Mesendoderm (in vitro differentiated cells): ENCODE measurements at regions not wholly inside any gene's neighbourhood (a gene's known extent, or its start where the extent isn't known, plus 50 kb on each side); places are given as distances from the start of the nearest gene placed in this dataset.
"Not testable (repeated sequence)": the region's sequence is repeated elsewhere in the genome, so short reads cannot be mapped to it uniquely, and the experiment has no call there.

Source experiments
- DNase-seq: peaks from one replicate; pipeline ENCODE4 v3.0.0; 2013
- H2AK5ac ChIP-seq: 2 replicates; pipeline ENCODE4 v1.6.1; 2013; ENCODE audit warnings: low read length, inconsistent platforms
- H2BK120ac ChIP-seq: 2 replicates; pipeline ENCODE4 v1.6.1; 2013; ENCODE audit warnings: low read depth, mild to moderate bottlenecking, low read length, moderate library complexity, mixed read lengths
- H2BK15ac ChIP-seq: replicated peaks from 2 replicates; pipeline ENCODE4 v1.6.1; 2013; ENCODE audit warnings: low read depth, mild to moderate bottlenecking, moderate library complexity
- H2BK5ac ChIP-seq: 2 replicates; pipeline ENCODE4 v1.6.1; 2013; ENCODE audit warnings: low read length, inconsistent platforms
- H3K18ac ChIP-seq: 2 replicates; pipeline ENCODE4 v1.6.1; 2013; ENCODE audit warnings: mild to moderate bottlenecking, low read length, mixed read lengths
- H3K23ac ChIP-seq: one replicate; pipeline ENCODE4 v1.6.1; 2013; ENCODE audit warnings: low read length
- H3K27ac ChIP-seq: 2 replicates; pipeline ENCODE4 v1.5.1; 2013; ENCODE audit warnings: low read depth, mild to moderate bottlenecking, inconsistent platforms, low read length, moderate library complexity
- H3K27me3 ChIP-seq: 2 replicates; pipeline ENCODE4 v1.6.1; 2013; ENCODE audit warnings: low read length, control low read depth, mild to moderate bottlenecking, inconsistent platforms; ENCODE audit not compliant: insufficient read depth, poor library complexity
- H3K36me3 ChIP-seq: 2 replicates; pipeline ENCODE4 v1.6.1; 2013; ENCODE audit warnings: low read length, inconsistent platforms; ENCODE audit not compliant: control insufficient read depth, insufficient read depth
- H3K4ac ChIP-seq: one replicate; pipeline ENCODE4 v1.6.1; 2013; ENCODE audit warnings: low read depth, mild to moderate bottlenecking, low read length, moderate library complexity
- H3K4me1 ChIP-seq: 2 replicates; pipeline ENCODE4 v1.6.1; 2013; ENCODE audit warnings: low read depth, low read length, inconsistent platforms; ENCODE audit not compliant: control insufficient read depth
- H3K4me2 ChIP-seq: 2 replicates; pipeline ENCODE4 v1.6.1; 2013; ENCODE audit warnings: low read length
- H3K4me3 ChIP-seq: 2 replicates; pipeline ENCODE4 v1.5.1; 2013; ENCODE audit warnings: mild to moderate bottlenecking, low read length
- H3K56ac ChIP-seq: one replicate; pipeline ENCODE4 v1.6.1; 2013; ENCODE audit warnings: low read length
- H3K79me1 ChIP-seq: 2 replicates; pipeline ENCODE4 v1.6.1; 2013; ENCODE audit warnings: low read length, inconsistent platforms
- H3K79me2 ChIP-seq: 2 replicates; pipeline ENCODE4 v1.6.1; 2013; ENCODE audit warnings: mild to moderate bottlenecking, low read length; ENCODE audit not compliant: control insufficient read depth, insufficient read depth
- H3K9ac ChIP-seq: 2 replicates; pipeline ENCODE4 v1.6.1; 2013; ENCODE audit warnings: low read length, inconsistent platforms
- H4K5ac ChIP-seq: one replicate; pipeline ENCODE4 v1.6.1; 2013; ENCODE audit warnings: low read length
- H4K8ac ChIP-seq: one replicate; pipeline ENCODE4 v1.6.1; 2013; ENCODE audit warnings: low read depth, mild to moderate bottlenecking, control low read depth, low read length, moderate library complexity
- WGBS: extraction: QIAGEN DNeasy Blood & Tissue Kit; methylation state at CpG from one replicate; pipeline ENCODE4 v1.1.7; 2013; ENCODE audit warnings: low lambda C conversion rate, missing lambda C conversion rate; ENCODE audit not compliant: insufficient coverage; ENCODE audit errors: extremely low coverage; 5-methylcytosine and 5-hydroxymethylcytosine counted together

DNA sequence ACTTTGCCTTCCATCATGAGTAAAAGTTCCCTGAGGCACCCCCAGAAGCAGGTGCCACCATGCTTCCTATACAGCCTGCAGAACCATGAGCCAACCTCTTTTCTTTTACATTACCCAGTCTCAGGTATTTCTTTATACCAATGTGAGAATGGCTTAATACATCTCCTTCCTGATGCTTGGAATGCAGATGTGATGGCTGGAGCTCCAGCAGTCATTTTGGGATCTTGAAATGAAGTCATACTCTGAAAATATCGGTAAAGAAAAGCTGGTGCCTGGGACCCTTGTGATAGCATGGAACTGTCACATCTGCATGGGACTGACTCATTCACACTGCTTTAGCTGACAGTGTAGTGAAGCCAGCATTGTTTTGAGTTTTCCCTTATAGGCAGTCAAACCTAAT is 634.5 kb upstream of the NRP1 start:
- Histone ChIP-seq H3K79me2 (no peaks in the 10 kb centered on the region), H3K27me3 (no peaks in the 10 kb centered on the region), H2BK5ac (no peak overlapping the region), H3K4ac (no peak overlapping the region), H2BK120ac (no peak overlapping the region), H3K18ac (no peak overlapping the region), H3K4me2 (no peak overlapping the region), H3K23ac (no peak overlapping the region), H4K5ac (no peak overlapping the region), H2BK15ac (no peak overlapping the region), H3K27ac (no peak overlapping the region), H4K8ac (no peak overlapping the region), H2AK5ac (no peak overlapping the region), H3K4me3 (no peak overlapping the region), H3K9ac (no peak overlapping the region), H3K79me1 (no peaks in the 10 kb centered on the region), H3K56ac (no peak overlapping the region), H3K36me3 (no peaks in the 10 kb centered on the region), H3K4me1 (no peaks in the 10 kb centered on the region)
- WGBS = no CpG with 5 or more reads among the region's 1 CpG
- DNase-seq = no peak

DNA sequence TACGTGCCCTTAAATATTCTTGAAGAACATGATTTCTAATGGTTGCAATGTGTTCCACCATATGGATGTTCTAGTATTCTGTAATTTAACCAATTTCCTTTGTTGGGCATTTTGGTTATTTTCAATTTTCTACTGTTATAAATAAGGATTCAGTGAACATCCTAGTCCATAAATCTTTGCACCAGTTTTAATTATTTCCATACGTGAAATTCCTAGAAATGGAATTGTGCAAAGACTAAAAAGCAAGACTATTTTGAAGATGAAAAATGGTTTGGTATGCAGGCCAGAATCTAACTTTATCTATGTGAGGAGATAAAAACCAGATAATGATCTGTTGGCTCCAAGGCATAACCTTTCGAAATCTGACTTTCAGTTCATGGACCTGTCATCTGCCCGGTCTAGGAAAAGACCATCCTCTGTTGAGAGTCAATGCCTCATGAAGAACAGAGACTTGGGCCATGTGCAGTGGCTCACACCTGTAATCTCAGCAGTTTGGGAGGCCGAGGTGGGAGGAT is 633.2 kb upstream of the NRP1 start:
- no CpG with 5 or more reads among the region's 5 CpGs for WGBS
- no peak overlapping the region for H4K8ac ChIP-seq

DNA sequence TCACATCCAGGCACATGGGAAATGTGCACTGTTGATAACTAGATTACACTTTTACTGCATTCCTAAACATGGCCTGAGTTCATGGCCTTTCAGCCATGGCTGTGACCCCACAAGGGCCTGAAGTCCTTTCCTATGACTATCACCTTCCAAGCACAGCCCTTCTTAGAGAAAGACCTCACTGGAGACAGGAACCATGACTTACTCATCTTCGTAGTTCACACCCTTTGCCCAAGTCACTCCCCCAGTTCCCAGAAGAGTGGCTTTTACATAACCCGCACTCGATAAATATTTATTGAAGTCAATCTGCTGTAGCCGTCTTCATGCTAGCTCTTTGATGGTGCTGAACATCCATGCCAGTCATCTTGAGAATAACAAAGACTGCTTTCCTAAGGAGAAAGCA is 632.5 kb upstream of the NRP1 start:
- WGBS = no CpG with 5 or more reads among the region's 4 CpGs
- Histone ChIP-seq H3K79me1 (no peaks in the 10 kb centered on the region), H3K4me2 (no peak overlapping the region), H3K4me1 (no peaks in the 10 kb centered on the region), H3K79me2 (no peaks in the 10 kb centered on the region), H2AK5ac (no peak overlapping the region), H3K23ac (no peak overlapping the region), H2BK5ac (no peak overlapping the region), H3K4me3 (no peak overlapping the region), H3K27me3 (no peaks in the 10 kb centered on the region), H3K36me3 (no peaks in the 10 kb centered on the region), H2BK15ac (no peak overlapping the region), H2BK120ac (no peak overlapping the region), H3K18ac (no peak overlapping the region), H3K27ac (no peak overlapping the region), H3K56ac (no peak overlapping the region), H3K9ac (no peak overlapping the region), H3K4ac (no peak overlapping the region), H4K8ac (no peak overlapping the region), H4K5ac (no peak overlapping the region)
- DNase-seq = no peak

More for the DNA sequence above, 633.2 kb upstream of the NRP1 start:
- H3K4me1 ChIP-seq = no peaks in the 10 kb centered on the region
- no peak for DNase-seq
- H3K9ac ChIP-seq = no peak overlapping the region
- H3K4ac ChIP-seq = no peak overlapping the region
- no peaks in the 10 kb centered on the region for H3K79me2 ChIP-seq
- H3K18ac ChIP-seq = no peak overlapping the region
- no peaks in the 10 kb centered on the region for H3K79me1 ChIP-seq
- H3K23ac ChIP-seq = no peak overlapping the region
- no peak overlapping the region for H3K4me2 ChIP-seq
- no peak overlapping the region for H2BK5ac ChIP-seq
- no peak overlapping the region for H3K4me3 ChIP-seq
- no peak overlapping the region for H2AK5ac ChIP-seq
- H2BK15ac ChIP-seq = no peak overlapping the region
- H4K5ac ChIP-seq = no peak overlapping the region
- no peak overlapping the region for H2BK120ac ChIP-seq
- no peaks in the 10 kb centered on the region for H3K27me3 ChIP-seq
- no peaks in the 10 kb centered on the region for H3K36me3 ChIP-seq
- H3K56ac ChIP-seq = no peak overlapping the region
- H3K27ac ChIP-seq = no peak overlapping the region

DNA sequence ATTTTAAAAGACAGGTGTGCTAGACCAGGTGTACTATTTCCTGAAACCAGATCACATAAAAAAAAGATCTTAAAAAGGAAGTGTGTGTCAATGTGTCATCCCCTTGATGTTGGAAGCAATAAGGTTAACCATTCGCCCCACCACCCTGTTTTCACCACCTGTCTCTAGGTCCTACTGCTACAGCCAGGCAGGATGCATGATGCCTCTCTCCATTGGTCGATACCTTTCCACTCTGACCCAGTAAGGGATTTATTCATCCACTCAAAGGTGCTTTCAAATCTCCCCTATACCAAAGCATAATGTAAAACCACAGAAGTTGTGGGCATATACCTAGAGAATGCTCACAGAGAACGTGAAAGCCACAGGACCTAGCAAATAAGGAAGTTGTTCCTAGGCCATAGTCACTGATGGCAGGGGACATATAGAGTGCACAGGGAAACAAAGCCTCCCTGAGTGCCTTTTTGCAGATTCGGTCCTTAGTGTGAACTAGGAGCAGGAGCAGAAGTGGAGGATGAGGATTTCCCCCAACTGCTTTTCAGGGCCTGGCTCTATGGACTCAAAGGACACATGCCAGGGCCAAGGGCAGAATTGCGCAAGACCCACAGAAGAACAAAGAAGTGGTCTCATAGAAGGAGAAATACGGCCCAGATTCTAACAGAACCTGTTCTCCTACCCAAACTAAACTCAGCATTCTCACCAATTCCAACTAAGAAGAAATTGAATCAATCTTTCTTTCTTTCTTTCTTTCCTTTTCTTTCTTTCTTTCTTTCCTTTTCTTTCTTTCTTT is 631.5 kb upstream of the NRP1 start:
- no peaks in the 10 kb centered on the region for H3K4me1 ChIP-seq

DNA sequence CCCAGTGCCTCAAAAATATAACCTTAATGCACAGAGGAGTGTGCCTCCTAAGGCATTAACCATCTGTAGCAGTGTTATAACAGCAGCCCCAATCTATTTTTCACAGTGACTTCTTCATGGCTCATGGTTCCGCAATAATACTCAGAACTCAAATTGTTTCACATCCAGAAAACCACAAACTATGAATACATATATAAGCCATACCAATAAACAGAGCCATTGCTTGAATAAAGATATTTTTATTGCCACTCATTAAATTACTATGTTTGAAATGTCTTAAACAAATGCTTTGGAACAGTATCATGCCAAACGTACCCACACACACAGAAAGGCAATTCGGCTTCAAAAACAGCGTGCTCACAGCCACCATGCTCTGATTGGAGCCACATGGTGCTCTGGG is 629.3 kb upstream of the NRP1 start:
- Histone ChIP-seq H3K27ac (no peak overlapping the region), H4K5ac (no peak overlapping the region), H3K4ac (no peak overlapping the region), H2BK120ac (no peak overlapping the region), H3K56ac (no peak overlapping the region), H3K4me1 (no peaks in the 10 kb centered on the region), H3K4me3 (no peak overlapping the region), H2AK5ac (no peak overlapping the region), H3K27me3 (no peaks in the 10 kb centered on the region), H3K4me2 (no peak overlapping the region), H4K8ac (no peak overlapping the region), H3K79me1 (no peaks in the 10 kb centered on the region), H2BK15ac (no peak overlapping the region), H3K79me2 (no peaks in the 10 kb centered on the region), H2BK5ac (no peak overlapping the region), H3K23ac (no peak overlapping the region), H3K9ac (no peak overlapping the region), H3K36me3 (no peaks in the 10 kb centered on the region), H3K18ac (no peak overlapping the region)
- no CpG with 5 or more reads among the region's 4 CpGs for WGBS
- no peak for DNase-seq

More for the DNA sequence above, 631.5 kb upstream of the NRP1 start:
- Histone ChIP-seq H3K79me2 (no peaks in the 10 kb centered on the region), H2BK120ac (no peak overlapping the region), H3K23ac (no peak overlapping the region), H3K18ac (no peak overlapping the region), H3K27ac (no peak overlapping the region), H4K5ac (no peak overlapping the region), H3K4ac (no peak overlapping the region), H3K4me3 (no peak overlapping the region), H3K9ac (no peak overlapping the region), H3K4me2 (no peak overlapping the region), H3K36me3 (no peaks in the 10 kb centered on the region), H4K8ac (no peak overlapping the region), H2BK15ac (no peak overlapping the region), H3K79me1 (no peaks in the 10 kb centered on the region), H3K27me3 (no peaks in the 10 kb centered on the region), H2AK5ac (no peak overlapping the region), H3K56ac (no peak overlapping the region), H2BK5ac (no peak overlapping the region)
- DNase-seq = no peak
- no CpG with 5 or more reads among the region's 6 CpGs for WGBS

DNA sequence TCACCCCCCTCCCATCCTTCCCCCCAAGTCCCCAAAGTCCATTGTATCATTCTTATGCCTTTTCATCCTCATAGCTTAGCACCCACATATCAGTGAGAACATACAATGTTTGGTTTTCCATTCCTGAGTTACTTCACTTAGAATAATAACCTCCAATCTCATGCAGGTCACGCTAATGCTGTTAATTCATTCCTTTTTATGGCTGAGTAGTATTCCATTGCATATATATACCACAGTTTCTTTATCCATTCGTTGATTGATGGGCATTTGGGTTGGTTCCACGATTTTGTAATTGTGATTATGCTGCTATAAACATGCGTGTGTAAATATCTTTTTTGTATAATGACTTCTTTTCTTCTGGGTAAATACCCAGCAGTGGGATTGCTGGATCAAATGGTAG is 621.9 kb upstream of the NRP1 start:
- not testable (repeated sequence) for H3K18ac ChIP-seq, H3K9ac ChIP-seq, H3K23ac ChIP-seq, H3K4ac ChIP-seq, H3K4me3 ChIP-seq, H2BK15ac ChIP-seq, H3K4me2 ChIP-seq, H3K36me3 ChIP-seq, H4K8ac ChIP-seq, H2AK5ac ChIP-seq, H3K56ac ChIP-seq, H3K79me2 ChIP-seq, H2BK5ac ChIP-seq, H3K27ac ChIP-seq, H2BK120ac ChIP-seq, H4K5ac ChIP-seq, DNase-seq, H3K27me3 ChIP-seq, H3K4me1 ChIP-seq, H3K79me1 ChIP-seq
- no CpG with 5 or more reads among the region's 4 CpGs for WGBS
